Endothelial cell of umbilical vein (primary cell): ENCODE measurements at regions not wholly inside any gene's neighbourhood (a gene's known extent, or its start where the extent isn't known, plus 50 kb on each side); places are given as distances from the start of the nearest gene placed in this dataset.

Source experiments
- BruUV-seq: library from RNA; stranded (reverse); fragments of 400-500 nt; replicated peaks from 2 replicates; lab custom pipeline; 2021; lab: Mats Ljungman, UMichigan
- CTCF ChIA-PET: fragments of 300-600, 350-600 bp; sonication (Branson Sonifier 250); formaldehyde crosslinking; loops from one replicate; lab custom pipeline; 2021; ENCODE audit warnings: antibody characterized with exemption, inconsistent platforms; lab: Charles Lee
- POLR2A ChIA-PET: fragments of 300-600, 350-600 bp; sonication (Branson Sonifier 250); formaldehyde crosslinking; loops from one replicate; lab custom pipeline; 2021; ENCODE audit warnings: antibody characterized with exemption, inconsistent platforms; lab: Charles Lee
- DNase-seq: peaks from one replicate; pipeline ENCODE4 v3.0.0-alpha.2; 2011; ENCODE audit warnings: low read depth, low spot score
- FAIRE-seq: peaks from 2 replicates; lab custom pipeline; 2011; peaks lifted over from hg19 to GRCh38; lab: Jason Lieb, UNC
- H2AFZ ChIP-seq: 2 replicates; pipeline ENCODE4 v1.6.0; 2012; ENCODE audit warnings: low read depth, low read length, control low read depth, inconsistent platforms
- H3K27ac ChIP-seq: 2 replicates; pipeline ENCODE4 v1.5.1; 2011; ENCODE audit warnings: low read depth, mild to moderate bottlenecking, control low read depth, low read length, moderate library complexity; ENCODE audit not compliant: insufficient read depth
- H3K27me3 ChIP-seq, 2 experiments: 2 replicates each; pipeline versions ENCODE4 v1.6.0 to v1.6.1; 2011; ENCODE audit warnings: low read length in 2 of 2, mixed read lengths in 1 of 2; ENCODE audit not compliant: control insufficient read depth in 2 of 2, insufficient read depth in 2 of 2
- H3K36me3 ChIP-seq, 2 experiments: 2 replicates in 1 of 2; 3 replicates in 1 of 2; pipeline ENCODE4 v1.5.1; 2011; ENCODE audit warnings: low read length in 2 of 2, mild to moderate bottlenecking in 1 of 2, moderate library complexity in 1 of 2; ENCODE audit not compliant: control insufficient read depth in 2 of 2, insufficient read depth in 2 of 2; ENCODE audit errors: extremely low read depth in 1 of 2
- H3K4me1 ChIP-seq: 3 replicates; pipeline ENCODE4 v1.5.1; 2011; ENCODE audit warnings: mild to moderate bottlenecking, low read length; ENCODE audit not compliant: control insufficient read depth, insufficient read depth; ENCODE audit errors: extremely low read depth
- H3K4me2 ChIP-seq: 2 replicates; pipeline ENCODE4 v1.6.1; 2011; ENCODE audit warnings: low read length, control low read depth, mixed read lengths; ENCODE audit not compliant: insufficient read depth
- H3K4me3 ChIP-seq, 3 experiments: fragments of 200-600 bp in 1 of 3; sonication (generic), shearing (Covaris generic) in 1 of 3; replicated peaks in 1 of 3; 2 replicates each; pipeline ENCODE4 v1.5.1; 2011 to 2016; ENCODE audit warnings: control low read depth in 3 of 3, low read length in 3 of 3, mild to moderate bottlenecking in 2 of 3, inconsistent platforms in 1 of 3, low read depth in 1 of 3, moderate library complexity in 1 of 3; ENCODE audit not compliant: insufficient read depth in 1 of 3
- H3K79me2 ChIP-seq: 2 replicates; pipeline ENCODE4 v1.6.0; 2012; ENCODE audit warnings: low read length, inconsistent platforms; ENCODE audit not compliant: control insufficient read depth, insufficient read depth
- H3K9ac ChIP-seq: replicated peaks from 2 replicates; pipeline ENCODE3; 2011; ENCODE audit warnings: low read length, control low read depth; ENCODE audit not compliant: insufficient read depth; ENCODE audit errors: extremely low read depth
- H3K9me1 ChIP-seq: replicated peaks from 3 replicates; pipeline ENCODE4 v1.6.0; 2011; ENCODE audit warnings: mild to moderate bottlenecking, low read length; ENCODE audit not compliant: control insufficient read depth, insufficient read depth; ENCODE audit errors: extremely low read depth
- H3K9me3 ChIP-seq: replicated peaks from 2 replicates; pipeline ENCODE4 v1.5.1; 2012; ENCODE audit warnings: low read length, inconsistent platforms; ENCODE audit not compliant: control insufficient read depth, insufficient read depth
- H4K20me1 ChIP-seq: replicated peaks from 2 replicates; pipeline ENCODE3; 2011; ENCODE audit warnings: mild to moderate bottlenecking, low read length; ENCODE audit not compliant: control insufficient read depth, insufficient read depth; ENCODE audit errors: extremely low read depth
- EZH2 ChIP-seq: IDR thresholded peaks from 2 replicates; pipeline ENCODE4 v1.6.1; 2012; ENCODE audit warnings: borderline replicate concordance, low read depth, mild to moderate bottlenecking, moderate library complexity, low read length, inconsistent platforms; ENCODE audit not compliant: severe bottlenecking
- FOS ChIP-seq: IDR thresholded peaks from 2 replicates; pipeline ENCODE4 v1.6.1; 2011; ENCODE audit warnings: mild to moderate bottlenecking, low read length, moderate library complexity, borderline replicate concordance; ENCODE audit not compliant: insufficient read depth
- GATA2 ChIP-seq: IDR thresholded peaks from 2 replicates; pipeline ENCODE4 v1.7.0; 2011; ENCODE audit warnings: low read depth, mild to moderate bottlenecking, moderate library complexity, mixed read lengths, low read length; ENCODE audit not compliant: insufficient read length, insufficient read depth
- JUN ChIP-seq: IDR thresholded peaks from 2 replicates; pipeline ENCODE4 v1.6.1; 2011; ENCODE audit warnings: borderline replicate concordance, low read depth; ENCODE audit not compliant: insufficient read length, insufficient read depth
- MAX ChIP-seq: IDR thresholded peaks from 2 replicates; pipeline ENCODE4 v1.6.1; 2011; ENCODE audit not compliant: insufficient read depth, insufficient read length
- MYC ChIP-seq: IDR thresholded peaks from one replicate; pipeline ENCODE4 v1.6.1; 2011; ENCODE audit warnings: mild to moderate bottlenecking, low read depth, low read length
- POLR2A ChIP-seq: IDR thresholded peaks from 2 replicates; pipeline ENCODE4 v1.6.1; 2012; ENCODE audit warnings: low read depth, mild to moderate bottlenecking, control low read depth, low read length
- POLR2AphosphoS5 ChIP-seq: IDR thresholded peaks from 2 replicates; pipeline ENCODE4 v1.6.1; 2012; ENCODE audit warnings: low read depth, mild to moderate bottlenecking, control low read depth, low read length, moderate library complexity; ENCODE audit not compliant: insufficient read depth
- dilution Hi-C: fragments of 300-500 bp; cut with MboI; formaldehyde crosslinking; loops from one replicate; pipeline ENCODE4 v1.15.0; 2019; ENCODE audit warnings: low sequenced_read_pairs; ENCODE audit not compliant: extremely low pct_ligation_motif_present
- intact Hi-C: fragments of 100-400 bp; cut with micrococcal nuclease; formaldehyde crosslinking; loops from one replicate; pipeline ENCODE4 v1.10.0; 2022
- TF ChIP-seq, protein P1 (sequence below), 2 donors: IDR thresholded peaks; 1 replicate in 1 of 2; 2 replicates in 1 of 2; pipeline ENCODE4 v1.5.1; 2011; ENCODE audit warnings: low read length in 2 of 2, mild to moderate bottlenecking in 2 of 2, moderate library complexity in 2 of 2, control low read depth in 1 of 2, inconsistent platforms in 1 of 2, low read depth in 1 of 2; ENCODE audit not compliant: insufficient read depth in 1 of 2; ENCODE audit errors: extremely low read depth in 1 of 2

- FAIRE-seq (no peak), DNase-seq (peak; percentile 4)
- Histone ChIP-seq H3K36me3 (no peaks in the 10 kb centered on the region), H4K20me1 (no peaks in the 10 kb centered on the region), H3K27me3 (no peaks in the 10 kb centered on the region), H3K79me2 (no peaks in the 10 kb centered on the region), H3K4me3 (no peak overlapping the region), H3K27ac (no peak overlapping the region), H3K9me1 (no peaks in the 10 kb centered on the region), H2AFZ (no peak overlapping the region), H3K9ac (no peak overlapping the region), H3K9me3 (no peaks in the 10 kb centered on the region), H3K4me1 (no peaks in the 10 kb centered on the region), H3K4me2 (no peak overlapping the region)
- intact Hi-C loops (no loop called here), dilution Hi-C loops (no loop called here)
- ChIA-PET CTCF (no interaction called here), POLR2A (no interaction called here)
- BruUV-seq = no TSS peak
- TF ChIP-seq, protein P1, sequence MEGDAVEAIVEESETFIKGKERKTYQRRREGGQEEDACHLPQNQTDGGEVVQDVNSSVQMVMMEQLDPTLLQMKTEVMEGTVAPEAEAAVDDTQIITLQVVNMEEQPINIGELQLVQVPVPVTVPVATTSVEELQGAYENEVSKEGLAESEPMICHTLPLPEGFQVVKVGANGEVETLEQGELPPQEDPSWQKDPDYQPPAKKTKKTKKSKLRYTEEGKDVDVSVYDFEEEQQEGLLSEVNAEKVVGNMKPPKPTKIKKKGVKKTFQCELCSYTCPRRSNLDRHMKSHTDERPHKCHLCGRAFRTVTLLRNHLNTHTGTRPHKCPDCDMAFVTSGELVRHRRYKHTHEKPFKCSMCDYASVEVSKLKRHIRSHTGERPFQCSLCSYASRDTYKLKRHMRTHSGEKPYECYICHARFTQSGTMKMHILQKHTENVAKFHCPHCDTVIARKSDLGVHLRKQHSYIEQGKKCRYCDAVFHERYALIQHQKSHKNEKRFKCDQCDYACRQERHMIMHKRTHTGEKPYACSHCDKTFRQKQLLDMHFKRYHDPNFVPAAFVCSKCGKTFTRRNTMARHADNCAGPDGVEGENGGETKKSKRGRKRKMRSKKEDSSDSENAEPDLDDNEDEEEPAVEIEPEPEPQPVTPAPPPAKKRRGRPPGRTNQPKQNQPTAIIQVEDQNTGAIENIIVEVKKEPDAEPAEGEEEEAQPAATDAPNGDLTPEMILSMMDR (IDR thresholded peaks at IDR 0.05; ENCODE audit: extremely low read depth in 1 of 2, insufficient read depth in 1 of 2, low read depth in 1 of 2, low read length in 2 of 2) = no peak
- TF ChIP-seq EZH2 = no peak
- TF ChIP-seq GATA2 = no peak
- no peak for TF ChIP-seq POLR2A
- no peak for TF ChIP-seq MAX
- TF ChIP-seq POLR2AphosphoS5 = no peak
- TF ChIP-seq MYC = no peak
- TF ChIP-seq FOS = no peak
- TF ChIP-seq JUN = no peak
Measured at GRCh38 chr1:57632401-57632800, 208.5 kb upstream of the DAB1 start.
